WTC11 (cell line): ENCODE measurements at regions not wholly inside any gene's neighbourhood (a gene's known extent, or its start where the extent isn't known, plus 50 kb on each side); places are given as distances from the start of the nearest gene placed in this dataset.

Experiments used
- ATF2 ChIP-seq: sonication (generic); formaldehyde crosslinking; IDR thresholded peaks from 2 replicates; pipeline ENCODE4 v1.8.1; 2022; ENCODE audit warnings: low read depth, missing genetic modification reagents, borderline replicate concordance
- CBFB ChIP-seq: sonication (generic); formaldehyde crosslinking; IDR thresholded peaks from 2 replicates; pipeline ENCODE4 v1.8.1; 2022; ENCODE audit warnings: mild to moderate bottlenecking, low read depth, missing genetic modification reagents
- CREM ChIP-seq: sonication (generic); formaldehyde crosslinking; IDR thresholded peaks from 2 replicates; pipeline ENCODE4 v1.8.1; 2022; ENCODE audit warnings: mild to moderate bottlenecking, missing genetic modification reagents, moderate library complexity
- CTCF ChIP-seq: fragments of 200-600 bp; IDR thresholded peaks from 2 replicates; pipeline ENCODE4 v1.8.0; 2022; ENCODE audit warnings: antibody characterized with exemption
- E2F1 ChIP-seq: sonication (generic); formaldehyde crosslinking; IDR thresholded peaks from 2 replicates; pipeline ENCODE4 v1.8.0; 2022; ENCODE audit warnings: mild to moderate bottlenecking, missing genetic modification reagents
- E2F4 ChIP-seq: sonication (generic); formaldehyde crosslinking; IDR thresholded peaks from 2 replicates; pipeline ENCODE4 v1.8.1; 2022; ENCODE audit warnings: low read depth, mild to moderate bottlenecking, moderate library complexity, missing genetic modification reagents, borderline replicate concordance
- FOXP1 ChIP-seq: sonication (generic); formaldehyde crosslinking; IDR thresholded peaks from 2 replicates; pipeline ENCODE4 v1.8.0; 2022; ENCODE audit warnings: missing genetic modification reagents, mild to moderate bottlenecking, moderate library complexity, borderline replicate concordance
- MAX ChIP-seq: sonication (generic); formaldehyde crosslinking; IDR thresholded peaks from 2 replicates; pipeline ENCODE4 v1.8.0; 2022; ENCODE audit warnings: mild to moderate bottlenecking, missing genetic modification reagents
- NR1H2 ChIP-seq: sonication (generic); formaldehyde crosslinking; IDR thresholded peaks from 2 replicates; pipeline ENCODE4 v1.9.0; 2021; ENCODE audit warnings: mild to moderate bottlenecking, moderate library complexity, missing genetic modification reagents
- SP1 ChIP-seq: sonication (generic); formaldehyde crosslinking; conservative IDR thresholded peaks from 2 replicates; pipeline ENCODE4 v1.8.1; 2022; ENCODE audit warnings: missing genetic modification reagents
- TCF7 ChIP-seq: sonication (generic); formaldehyde crosslinking; IDR thresholded peaks from 2 replicates; pipeline ENCODE4 v1.8.0; 2022; ENCODE audit warnings: mild to moderate bottlenecking, low read depth, missing genetic modification reagents, moderate library complexity
- ZBTB43 ChIP-seq: sonication (generic); formaldehyde crosslinking; IDR thresholded peaks from 2 replicates; pipeline ENCODE4 v1.8.1; 2023; ENCODE audit warnings: mild to moderate bottlenecking, missing genetic modification reagents
- ZNF138 ChIP-seq: sonication (generic); formaldehyde crosslinking; conservative IDR thresholded peaks from 2 replicates; pipeline ENCODE4 v1.8.1; 2022; ENCODE audit warnings: mild to moderate bottlenecking, moderate library complexity, missing genetic modification reagents

- TF ChIP-seq CTCF (no peak), SP1 (CRISPR knock-in tag) (no peak), MAX (CRISPR knock-in tag) (no peak), ZBTB43 (CRISPR knock-in tag) (no peak), E2F1 (CRISPR knock-in tag) (no peak), CBFB (no peak), TCF7 (CRISPR knock-in tag) (no peak), NR1H2 (CRISPR knock-in tag) (no peak), CREM (no peak), FOXP1 (CRISPR knock-in tag) (no peak), E2F4 (CRISPR knock-in tag) (no peak), ZNF138 (CRISPR knock-in tag) (no peak), ATF2 (CRISPR knock-in tag) (no peak)
Observed at GRCh38 chr6:6771964-6772363, 183.4 kb downstream of the LY86 start.
